OCI-LY3 (cell line): ENCODE measurements at regions not wholly inside any gene's neighbourhood (a gene's known extent, or its start where the extent isn't known, plus 50 kb on each side); places are given as distances from the start of the nearest gene placed in this dataset.

ENCODE experiments used
- CTCF ChIP-seq: fragments of 200-600, 300-600 bp; sonication (generic); IDR thresholded peaks from 2 replicates; pipeline ENCODE4 v1.5.1; 2014; ENCODE audit warnings: antibody characterized with exemption, low read length, low read depth
- EZH2phosphoT487 ChIP-seq: fragments of 200-600 bp; shearing (Covaris generic); IDR thresholded peaks from 2 replicates; pipeline ENCODE4 v1.6.1; 2018; ENCODE audit warnings: antibody characterized with exemption, mixed run types, low read depth

GRCh38 chr1:218882454-218882853, 291.2 kb upstream of the LYPLAL1 start:
- TF ChIP-seq CTCF (no peak), EZH2phosphoT487 (no peak)
